Keratinocyte (primary cell): ENCODE measurements at regions not wholly inside any gene's neighbourhood (a gene's known extent, or its start where the extent isn't known, plus 50 kb on each side); places are given as distances from the start of the nearest gene placed in this dataset.

ENCODE experiments used
- DNase-seq: peaks from one replicate; pipeline ENCODE4 v3.0.0-alpha.2; 2011; ENCODE audit warnings: low read depth, missing footprints, low spot score
- FAIRE-seq: peaks from 2 replicates; lab custom pipeline; 2011; peaks lifted over from hg19 to GRCh38; lab: Jason Lieb, UNC
- H2AFZ ChIP-seq: 2 replicates; pipeline ENCODE4 v1.6.0; 2012; ENCODE audit warnings: low read length, control low read depth, inconsistent platforms; ENCODE audit not compliant: control insufficient read depth
- H3K27ac ChIP-seq: 2 replicates; pipeline ENCODE4 v1.5.1; 2011; ENCODE audit warnings: low read length; ENCODE audit not compliant: control insufficient read depth, insufficient read depth
- H3K27me3 ChIP-seq: 3 replicates; pipeline ENCODE4 v1.6.0; 2011; ENCODE audit warnings: low read length; ENCODE audit not compliant: control insufficient read depth, insufficient read depth; ENCODE audit errors: extremely low read depth
- H3K36me3 ChIP-seq, 2 experiments: 2 replicates in 1 of 2; 3 replicates in 1 of 2; pipeline ENCODE4 v1.5.1; 2011; ENCODE audit warnings: low read length in 2 of 2, mild to moderate bottlenecking in 1 of 2; ENCODE audit not compliant: control insufficient read depth in 2 of 2, insufficient read depth in 2 of 2; ENCODE audit errors: extremely low read depth in 1 of 2
- H3K4me1 ChIP-seq: 3 replicates; pipeline ENCODE4 v1.5.1; 2011; ENCODE audit warnings: low read length; ENCODE audit not compliant: control insufficient read depth, insufficient read depth; ENCODE audit errors: extremely low read depth
- H3K4me2 ChIP-seq: 3 replicates; pipeline ENCODE4 v1.6.0; 2011; ENCODE audit warnings: low read depth, low read length; ENCODE audit not compliant: control insufficient read depth, insufficient read depth; ENCODE audit errors: extremely low read depth
- H3K4me3 ChIP-seq, 3 experiments: fragments of 200-600 bp in 1 of 3; sonication (generic) in 1 of 3; 2 replicates in 2 of 3; 3 replicates in 1 of 3; pipeline ENCODE4 v1.5.1; 2011 to 2016; ENCODE audit warnings: low read length in 3 of 3, mild to moderate bottlenecking in 3 of 3, control low read depth in 2 of 3, inconsistent platforms in 1 of 3, low read depth in 1 of 3, mixed read lengths in 1 of 3, mixed run types in 1 of 3, moderate library complexity in 1 of 3; ENCODE audit not compliant: control insufficient read depth in 2 of 3, insufficient read depth in 2 of 3; ENCODE audit errors: extremely low read depth in 1 of 3
- H3K79me2 ChIP-seq: 2 replicates; pipeline ENCODE4 v1.6.0; 2012; ENCODE audit warnings: low read length; ENCODE audit not compliant: control insufficient read depth, insufficient read depth
- H3K9ac ChIP-seq: 3 replicates; pipeline ENCODE4 v1.6.0; 2011; ENCODE audit warnings: low read length; ENCODE audit not compliant: control insufficient read depth, insufficient read depth; ENCODE audit errors: extremely low read depth
- H3K9me1 ChIP-seq: 3 replicates; pipeline ENCODE4 v1.6.0; 2011; ENCODE audit warnings: low read length; ENCODE audit not compliant: control insufficient read depth, insufficient read depth; ENCODE audit errors: extremely low read depth
- H3K9me3 ChIP-seq: 2 replicates; pipeline ENCODE4 v1.5.1; 2012; ENCODE audit warnings: low read depth, low read length; ENCODE audit not compliant: control insufficient read depth
- H4K20me1 ChIP-seq: 3 replicates; pipeline ENCODE4 v1.6.0; 2011; ENCODE audit warnings: low read length; ENCODE audit not compliant: control insufficient read depth, insufficient read depth; ENCODE audit errors: extremely low read depth
- CTCF ChIP-seq, 3 experiments: IDR thresholded peaks in 1 of 3; conservative IDR thresholded peaks in 1 of 3; optimal IDR thresholded peaks in 1 of 3; 2 replicates in 2 of 3; 3 replicates in 1 of 3; pipeline versions ENCODE3 to v1.5.1; 2011; ENCODE audit warnings: low read length in 3 of 3, mild to moderate bottlenecking in 3 of 3, moderate library complexity in 2 of 3, control low read depth in 1 of 3, inconsistent platforms in 1 of 3; ENCODE audit not compliant: insufficient read depth in 2 of 3; ENCODE audit errors: extremely low read depth in 1 of 3
- EZH2 ChIP-seq: IDR thresholded peaks from one replicate; pipeline ENCODE4 v1.6.1; 2012; ENCODE audit warnings: inconsistent platforms, mild to moderate bottlenecking, low read length, moderate library complexity
- dilution Hi-C: fragments of 300-500 bp; cut with MboI; formaldehyde crosslinking; loops from one replicate; pipeline ENCODE4 v1.7.0; 2020; ENCODE audit warnings: low sequenced_read_pairs; ENCODE audit not compliant: extremely low pct_ligation_motif_present
- small RNA-seq, 3 experiments: library from RNA; depleted of rRNA; stranded (forward); fragments of <200 nt; gene quantifications; one replicate each; pipeline ENCODE3, GENCODE V24; 2012; ENCODE audit warnings: low read depth in 3 of 3, low replicate concordance in 1 of 3; ENCODE audit not compliant: insufficient read length in 3 of 3

GRCh38 chr7:36100226-36100625, 52.8 kb upstream of the EEPD1 start:
- TF ChIP-seq CTCF (optimal IDR thresholded peaks at IDR 0.05 in 1 of 3, IDR thresholded peaks at IDR 0.05 in 1 of 3, conservative IDR thresholded peaks at IDR 0.05 in 1 of 3; ENCODE audit: extremely low read depth in 1 of 3, insufficient read depth in 2 of 3, low read length in 3 of 3) (no peak), EZH2 (no peak)
- FAIRE-seq, result no peak
- H3K9ac ChIP-seq, result no peak overlapping the region
- H3K9me3 ChIP-seq, result no peaks in the 10 kb centered on the region
- DNase-seq, result no peak
- H3K36me3 ChIP-seq, result no peaks in the 10 kb centered on the region
- H3K27me3 ChIP-seq, result no peaks in the 10 kb centered on the region
- H2AFZ ChIP-seq, result no peak overlapping the region
- H3K4me3 ChIP-seq, result no peak overlapping the region
- H3K4me2 ChIP-seq, result no peak overlapping the region
- dilution Hi-C loops, result no loop called here
- H3K79me2 ChIP-seq, result no peaks in the 10 kb centered on the region
- H3K27ac ChIP-seq, result no peak overlapping the region
- no peaks in the 10 kb centered on the region for H3K4me1 ChIP-seq
- H3K9me1 ChIP-seq, result no peaks in the 10 kb centered on the region
- H4K20me1 ChIP-seq, result no peaks in the 10 kb centered on the region

GRCh38 chr7:36100634-36101033, 52.4 kb upstream of the EEPD1 start:
- dilution Hi-C loops, result no loop called here
- no peaks in the 10 kb centered on the region for H3K4me1 ChIP-seq

More at GRCh38 chr7:36100634-36101033, 52.4 kb upstream of the EEPD1 start:
- Histone ChIP-seq H3K36me3 (no peaks in the 10 kb centered on the region), H3K4me2 (no peak overlapping the region), H3K27me3 (no peaks in the 10 kb centered on the region), H4K20me1 (no peaks in the 10 kb centered on the region), H3K9me1 (no peaks in the 10 kb centered on the region), H3K9me3 (no peaks in the 10 kb centered on the region), H3K79me2 (no peaks in the 10 kb centered on the region), H3K4me3 (no peak overlapping the region), H2AFZ (no peak overlapping the region), H3K9ac (no peak overlapping the region), H3K27ac (no peak overlapping the region)
- TF ChIP-seq EZH2, result no peak
- no peak for TF ChIP-seq CTCF (optimal IDR thresholded peaks at IDR 0.05 in 1 of 3, IDR thresholded peaks at IDR 0.05 in 1 of 3, conservative IDR thresholded peaks at IDR 0.05 in 1 of 3; ENCODE audit: extremely low read depth in 1 of 3, insufficient read depth in 2 of 3, low read length in 3 of 3)
- no peak for DNase-seq
- no peak for FAIRE-seq

Small RNA genes in the stretch of these regions (small RNA-seq; reads per million reads assigned to genes)
- 0 reads per million in 3 experiments for gene RNU6-1085P
